ENCODE measurements at regions not wholly inside any gene's neighbourhood (a gene's known extent, or its start where the extent isn't known, plus 50 kb on each side); places are given as distances from the start of the nearest gene placed in this dataset.
A peak's percentile ranks its signal among the peaks of the same experiment; 100 is the strongest.

DNA sequence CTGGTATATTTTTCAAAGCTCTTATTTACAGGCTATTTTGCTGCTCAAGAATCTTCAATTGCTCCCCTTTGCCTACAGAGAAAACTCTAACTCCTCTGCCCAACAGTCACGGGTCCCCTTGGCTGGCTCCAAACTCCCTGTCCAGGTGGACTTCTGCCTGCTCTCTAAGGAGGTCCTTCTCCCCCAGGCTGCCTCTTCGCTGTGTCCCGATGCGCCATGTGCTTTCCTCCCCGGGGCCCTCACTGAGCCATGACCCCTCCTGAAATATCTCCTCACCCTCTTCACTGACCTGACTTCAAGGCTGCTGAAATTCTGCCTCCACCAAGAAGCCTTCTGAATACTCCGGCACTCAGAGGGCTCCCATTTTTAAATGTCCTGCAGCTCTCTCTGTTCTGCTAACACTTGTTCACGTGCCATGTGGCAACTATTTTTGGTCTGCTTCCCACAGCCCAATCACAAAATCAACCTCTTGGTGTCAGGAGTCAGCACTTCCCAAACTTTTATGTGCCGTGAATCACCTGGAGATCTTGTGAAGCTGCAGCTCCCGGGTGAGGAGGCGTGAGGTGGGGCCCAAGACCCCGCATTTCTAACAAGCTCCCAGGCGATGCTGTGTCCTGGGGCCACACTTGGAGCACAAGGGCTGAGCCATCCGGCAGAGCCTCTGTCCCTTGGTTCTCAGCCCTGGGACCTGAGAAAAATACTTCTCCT is 85.7 kb upstream of the COL13A1 start:
- DNase-seq (ENCODE audit: insufficient read length, low spot score), result no peak
- no peak for FAIRE-seq

DNA sequence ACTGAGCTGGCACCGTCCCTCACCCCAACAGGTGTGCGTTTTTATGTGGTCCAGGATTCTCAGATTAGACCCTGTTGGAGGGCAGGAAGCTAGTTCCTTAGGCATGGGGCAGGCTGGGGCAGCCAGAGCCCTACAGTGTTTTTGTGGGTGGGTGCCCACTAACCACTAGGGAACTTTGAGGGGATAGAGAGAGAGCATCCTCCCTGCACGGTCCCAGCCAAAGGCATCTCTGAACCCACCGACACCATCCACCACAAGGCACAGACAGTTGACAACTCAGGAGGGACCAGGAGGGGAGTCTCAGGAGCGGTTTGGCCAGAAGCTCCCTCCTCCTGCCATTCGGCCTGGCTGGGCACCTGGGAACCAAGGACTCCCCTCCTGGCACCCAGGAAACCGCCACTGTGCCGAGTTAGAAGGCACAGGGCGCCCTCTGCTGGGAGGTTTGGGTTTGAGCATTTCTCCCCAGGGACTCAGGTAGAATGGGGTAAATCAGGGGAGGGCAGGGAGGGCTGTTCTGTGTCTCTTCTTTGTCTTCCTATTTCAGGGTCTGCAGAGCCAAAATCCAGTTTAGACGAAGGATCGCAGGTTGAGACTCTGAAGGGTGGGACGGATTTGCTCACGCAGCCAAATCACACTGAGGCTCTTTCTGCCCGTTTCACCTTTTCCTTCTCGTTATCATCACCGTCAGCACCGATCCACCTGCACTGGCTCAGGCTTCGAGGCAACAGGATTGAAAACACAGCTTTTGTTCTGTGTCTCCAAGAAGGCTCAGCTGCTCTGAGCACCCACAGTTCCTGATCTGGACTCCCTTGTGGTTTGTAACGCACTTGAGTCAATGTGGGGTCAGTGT is 84.8 kb upstream of the COL13A1 start:
- DNase-seq (ENCODE audit: insufficient read length, low spot score) (peak; percentile 38), FAIRE-seq (peak; percentile 26)

DNA sequence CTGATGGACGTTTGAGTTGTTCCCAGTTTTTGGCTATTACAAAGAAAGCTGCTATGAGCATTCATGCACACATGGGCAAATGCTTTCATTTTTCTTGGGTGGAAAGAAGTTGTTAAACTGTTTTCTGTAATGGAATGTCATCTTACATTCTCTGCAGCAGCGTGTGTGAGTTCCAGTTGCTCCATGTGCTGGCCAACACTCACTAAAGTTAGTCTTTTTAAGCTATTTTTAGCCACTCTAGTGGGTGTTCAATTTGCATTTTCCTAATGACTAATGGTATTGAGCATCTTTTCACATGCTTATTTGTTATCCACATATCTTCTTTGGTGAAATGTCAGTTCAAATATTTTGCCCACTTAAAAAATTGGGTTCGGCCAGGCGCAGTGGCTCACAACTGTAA is 82.8 kb upstream of the COL13A1 start:
- FAIRE-seq (no peak), DNase-seq (ENCODE audit: insufficient read length, low spot score) (no peak)

DNA sequence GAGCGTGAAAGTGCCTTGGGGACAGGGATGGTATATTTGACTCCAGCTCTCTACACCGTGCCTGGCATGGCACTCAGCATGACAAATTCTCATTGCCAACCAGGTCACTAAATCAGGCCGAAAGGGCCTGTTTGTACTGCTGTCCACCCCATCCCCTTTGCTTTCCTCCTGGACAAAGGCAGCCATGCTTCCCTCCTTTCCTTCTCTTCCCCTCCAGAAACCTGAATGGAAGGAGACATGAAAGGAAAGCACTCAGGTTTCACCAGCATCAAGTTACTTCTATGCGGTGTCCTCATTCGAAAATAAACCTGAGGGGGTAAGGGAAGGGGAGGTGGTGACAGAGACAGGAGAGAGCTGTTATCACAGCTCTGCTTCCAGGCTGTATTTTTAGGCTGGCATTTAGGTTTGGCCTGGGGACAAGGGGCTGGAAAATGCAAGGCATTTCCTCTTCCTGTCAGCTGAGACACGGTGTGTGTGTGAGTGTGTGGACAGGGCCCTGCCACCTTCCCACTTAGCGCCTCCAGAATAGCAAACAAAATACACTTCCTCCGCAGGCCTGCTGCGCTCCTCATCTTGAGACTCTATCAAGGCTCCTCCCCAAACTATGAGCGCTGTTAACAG is 79.9 kb upstream of the COL13A1 start:
- no peak for DNase-seq (ENCODE audit: insufficient read length, low spot score)
- no peak for FAIRE-seq

DNA sequence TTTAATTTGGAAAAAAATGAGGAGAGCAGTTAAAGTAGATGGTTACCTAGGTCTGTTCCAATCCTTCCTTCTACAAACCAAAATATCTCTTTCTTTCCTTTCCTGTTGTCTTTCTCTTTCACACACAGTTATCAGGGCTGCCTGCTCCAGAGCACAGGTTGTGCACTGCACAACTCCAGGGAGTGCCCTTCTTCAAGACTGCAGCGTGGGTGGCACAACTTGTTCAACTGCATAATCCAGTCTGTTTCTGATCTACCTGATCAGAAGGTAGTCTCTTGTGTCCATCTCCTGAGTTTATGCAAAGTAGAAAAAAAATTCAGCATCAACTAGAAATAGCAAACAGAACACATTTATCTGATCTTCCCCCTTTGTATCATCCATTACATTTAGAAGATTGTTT is 78.1 kb upstream of the COL13A1 start:
- FAIRE-seq (no peak), DNase-seq (ENCODE audit: insufficient read length, low spot score) (no peak)

DNA sequence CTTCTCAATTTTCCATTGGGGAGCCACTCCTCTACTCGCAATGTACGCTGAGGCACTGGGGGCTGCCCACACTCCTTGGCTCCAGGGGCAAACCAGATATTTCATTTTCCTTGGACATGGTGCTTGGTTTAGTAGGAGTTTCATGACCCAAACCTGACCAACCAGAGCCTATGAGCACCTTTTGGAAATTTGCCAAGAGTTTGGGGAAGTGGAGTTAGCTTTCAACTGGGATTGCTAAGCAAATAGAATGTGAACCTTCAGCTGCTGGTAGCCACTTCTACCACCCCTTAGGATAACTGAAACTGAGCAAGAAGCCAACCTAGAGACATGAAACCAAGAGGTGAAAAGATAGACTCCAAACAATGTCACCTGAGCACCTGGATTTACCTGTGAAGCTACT is 74.9 kb upstream of the COL13A1 start:
- FAIRE-seq, result no peak
- DNase-seq (ENCODE audit: insufficient read length, low spot score), result no peak

DNA sequence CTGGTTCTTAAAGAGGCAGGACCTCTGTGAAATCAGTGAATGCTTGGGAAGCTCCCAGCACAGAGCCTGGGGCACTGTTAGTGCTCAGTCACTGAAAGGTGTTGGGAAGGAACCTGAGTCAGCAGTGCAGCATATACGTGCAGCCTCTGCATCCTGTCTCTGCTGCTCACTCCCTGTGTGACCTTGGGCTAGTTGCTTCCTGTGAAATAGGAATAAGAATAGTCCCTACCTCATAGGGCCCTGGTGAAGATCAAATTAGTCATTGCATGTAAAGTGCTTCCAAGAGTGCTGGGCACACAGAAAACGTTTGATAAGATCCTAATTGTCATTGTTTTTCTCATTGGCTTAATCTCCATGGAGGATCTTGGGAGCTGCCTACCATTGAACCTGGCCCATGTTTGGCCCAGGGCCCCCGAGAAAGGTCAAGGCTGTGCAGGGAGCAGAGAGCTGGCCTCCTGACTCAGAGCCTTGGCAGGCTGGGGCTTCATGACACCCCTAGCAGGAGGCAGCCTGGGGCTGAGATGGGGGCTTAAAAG is 73.3 kb upstream of the COL13A1 start:
- FAIRE-seq (no peak), DNase-seq (ENCODE audit: insufficient read length, low spot score) (no peak)

DNA sequence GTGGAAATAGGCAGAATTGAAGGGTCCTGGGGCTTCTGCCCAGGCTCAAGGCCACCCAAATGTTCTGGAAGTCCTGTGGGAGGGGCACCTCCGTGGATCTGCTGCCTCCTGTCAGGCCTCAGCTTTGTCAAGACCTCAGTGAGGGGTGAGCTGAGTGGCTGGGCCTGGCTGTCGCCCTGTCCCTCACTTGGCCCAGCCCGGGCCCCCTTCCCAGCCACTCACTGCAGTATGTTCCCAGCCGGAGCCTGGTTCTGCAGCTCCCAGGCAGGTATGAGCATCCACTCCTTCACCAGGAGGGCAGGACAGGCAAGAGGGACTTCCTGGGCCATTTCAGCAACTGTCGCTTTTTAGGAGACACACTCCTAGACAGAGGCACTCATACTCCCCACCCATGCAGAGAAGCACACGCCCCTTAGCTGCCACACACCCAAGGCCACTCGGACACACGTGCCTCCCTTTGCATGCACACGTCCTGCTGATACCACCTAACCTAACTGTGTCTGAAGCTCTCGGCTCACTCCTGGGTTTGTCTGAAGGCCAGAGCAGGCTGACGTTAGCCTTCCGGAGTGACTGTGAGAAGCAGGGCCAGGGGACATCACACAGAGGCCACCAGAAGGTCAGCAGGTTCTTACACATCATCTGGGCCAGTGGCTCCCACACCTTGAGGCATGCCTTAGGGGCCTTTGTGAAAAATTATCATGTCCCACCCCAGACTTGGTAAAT is 72.2 kb upstream of the COL13A1 start:
- FAIRE-seq (no peak), DNase-seq (ENCODE audit: insufficient read length, low spot score) (no peak)

DNA sequence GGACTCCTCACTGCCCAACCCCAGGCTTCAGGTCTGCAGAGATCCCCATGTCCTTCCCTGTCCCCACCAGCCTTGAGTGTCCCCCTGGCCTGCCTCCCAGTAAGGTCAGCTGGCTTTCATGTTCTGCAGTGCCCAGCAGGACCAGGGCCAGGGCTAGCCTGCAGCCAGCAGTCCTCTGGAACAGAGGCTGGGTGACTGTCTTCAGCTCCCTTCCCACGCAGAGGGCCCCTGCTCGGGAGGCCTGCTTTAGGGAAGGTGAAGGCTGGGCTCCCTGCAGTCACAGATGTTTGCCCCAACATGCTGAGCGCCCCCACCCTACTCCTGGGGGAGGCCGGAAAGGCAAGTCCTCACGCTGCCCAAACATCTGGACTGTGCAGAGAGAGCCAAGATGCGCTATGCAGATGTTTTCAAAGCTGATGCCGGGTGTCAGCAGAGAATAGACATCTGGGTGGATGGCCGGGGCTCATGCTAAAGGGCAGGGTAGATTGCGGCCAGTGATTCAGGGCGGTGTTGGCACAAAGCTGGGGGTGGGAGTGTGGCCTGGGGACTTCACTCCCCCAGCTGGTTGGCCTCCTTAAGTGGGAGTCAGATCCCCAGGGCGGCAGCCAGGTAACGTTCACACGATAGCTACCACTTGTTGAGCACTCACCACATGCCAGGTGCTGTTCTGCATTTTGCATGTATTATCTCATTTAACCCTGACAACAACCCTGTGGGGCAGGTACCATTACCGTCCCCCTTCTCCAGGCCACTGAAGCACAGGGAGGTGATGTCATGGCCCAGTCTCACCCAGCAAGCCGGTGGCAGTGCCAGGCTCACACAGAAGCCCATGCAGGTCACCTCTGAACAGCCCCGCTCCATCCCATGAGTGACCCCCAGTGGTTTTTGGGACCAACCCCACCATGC is 71.2 kb upstream of the COL13A1 start:
- no peak for DNase-seq (ENCODE audit: insufficient read length, low spot score)
- no peak for FAIRE-seq

DNA sequence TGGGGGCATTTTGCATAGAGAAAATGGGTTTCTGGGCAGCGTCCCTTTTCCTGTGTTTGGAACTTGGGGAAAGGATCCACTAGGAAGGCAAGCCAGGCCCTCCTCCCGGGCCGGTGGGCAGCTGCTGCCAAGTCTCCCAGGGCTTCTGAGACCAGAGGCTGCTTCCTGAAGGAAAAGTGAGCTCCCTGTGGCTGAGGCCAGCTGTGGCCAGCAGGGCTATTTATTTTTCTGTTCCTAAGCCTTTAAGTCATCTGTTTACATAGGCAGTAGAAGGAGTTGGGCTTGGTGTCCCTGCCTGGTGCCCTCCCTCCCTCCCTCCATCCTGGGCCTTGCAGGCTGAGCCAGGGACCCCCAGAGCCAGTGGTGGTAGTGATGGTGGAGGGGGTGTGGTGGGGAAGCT is 70.5 kb upstream of the COL13A1 start:
- DNase-seq (ENCODE audit: insufficient read length, low spot score) (no peak), FAIRE-seq (no peak)

DNA sequence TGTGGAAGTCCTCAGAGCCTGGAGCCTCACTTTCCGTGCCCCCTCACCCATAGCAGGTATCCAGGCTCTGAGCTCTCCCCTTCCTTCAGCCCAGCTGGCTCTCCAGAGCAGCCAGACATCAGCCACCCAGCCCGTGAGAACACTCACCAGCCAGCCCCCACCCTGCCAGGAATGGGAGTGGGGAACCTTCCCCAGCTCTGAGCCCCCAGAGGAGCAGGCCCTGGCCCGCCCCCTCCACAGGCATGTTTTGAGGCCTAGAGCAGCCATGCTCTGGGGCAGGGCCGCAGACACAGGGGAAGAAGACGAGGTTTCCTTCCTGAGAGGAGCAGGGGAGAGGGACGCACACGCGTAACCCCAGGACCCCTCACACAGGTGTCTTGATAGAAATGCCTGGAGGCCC is 70.0 kb upstream of the COL13A1 start:
- DNase-seq (ENCODE audit: insufficient read length, low spot score) (no peak), FAIRE-seq (no peak)

DNA sequence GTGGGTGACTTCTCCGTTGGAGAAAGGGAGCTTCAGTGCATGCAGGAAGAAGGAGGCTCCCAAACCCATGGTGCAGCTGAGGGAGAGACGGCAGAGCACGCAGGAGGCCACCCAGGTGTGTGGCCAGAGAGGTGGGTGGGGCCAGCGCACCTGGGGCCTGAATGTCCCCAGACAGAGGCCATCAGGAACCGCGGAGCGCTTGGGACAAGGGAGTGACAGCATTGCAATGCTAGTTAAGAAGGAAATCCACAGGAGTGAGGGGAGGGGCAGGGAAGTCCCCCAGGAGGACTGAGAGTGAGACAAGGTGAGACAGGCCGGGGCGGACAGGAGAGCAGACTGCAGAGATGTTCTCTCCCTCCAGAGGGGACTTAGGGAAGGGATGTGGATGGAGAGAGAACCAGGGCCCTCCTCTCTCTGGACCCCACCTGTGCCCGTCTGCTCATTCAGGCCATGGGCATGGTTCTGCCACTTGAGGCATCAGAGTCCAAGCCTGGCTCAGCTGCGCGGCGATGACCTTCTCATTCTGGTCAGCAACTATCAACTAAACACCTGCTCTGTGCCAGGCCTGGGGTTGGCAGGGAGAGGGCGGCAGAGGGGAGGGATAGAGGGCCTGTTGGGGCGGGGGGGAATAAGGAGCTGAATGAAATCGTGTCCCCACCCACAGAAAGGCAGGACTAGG is 69.4 kb upstream of the COL13A1 start:
- FAIRE-seq (no peak), DNase-seq (ENCODE audit: insufficient read length, low spot score) (no peak)

DNA sequence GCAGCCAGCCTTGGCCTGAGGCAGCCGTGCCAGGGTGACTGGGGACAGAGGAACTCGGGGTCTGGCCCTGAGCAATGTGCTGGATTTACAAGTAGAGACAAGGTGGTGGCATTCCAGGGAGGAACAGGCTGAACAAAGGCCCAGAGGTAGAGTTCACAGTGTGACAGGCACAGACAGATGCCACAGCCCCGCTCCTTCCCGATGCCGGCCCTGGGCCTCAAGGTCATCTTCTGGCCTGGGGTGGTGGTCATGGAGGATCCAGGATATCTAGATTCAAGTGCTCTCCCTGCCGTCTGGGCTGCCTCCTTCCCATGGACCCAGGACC is 68.9 kb upstream of the COL13A1 start:
- no peak for DNase-seq (ENCODE audit: insufficient read length, low spot score)
- FAIRE-seq, result no peak

DNA sequence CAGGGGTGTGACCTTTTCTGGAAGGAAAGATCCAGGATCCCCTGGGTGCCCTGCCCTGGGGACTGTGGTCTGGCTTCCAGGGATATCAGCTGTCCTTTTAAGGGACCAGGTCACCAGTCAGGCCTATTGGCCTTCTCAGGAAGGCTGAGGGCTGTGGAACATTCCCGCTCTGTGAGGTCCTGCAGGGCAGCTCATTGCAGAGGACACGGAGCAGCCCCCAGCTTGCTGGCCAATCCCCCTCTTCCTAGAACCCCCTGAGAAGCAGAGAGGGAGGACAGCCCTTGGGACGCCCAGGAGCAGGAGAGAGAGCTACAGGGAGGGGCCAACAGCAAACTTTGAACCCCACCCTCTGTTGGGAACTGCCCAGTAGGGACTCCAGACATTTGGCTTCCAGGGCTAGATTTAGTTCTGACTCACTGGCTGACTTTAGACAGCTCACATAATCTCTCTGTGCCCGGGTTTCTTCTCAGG is 67.9 kb upstream of the COL13A1 start:
- FAIRE-seq (no peak), DNase-seq (ENCODE audit: insufficient read length, low spot score) (no peak)

DNA sequence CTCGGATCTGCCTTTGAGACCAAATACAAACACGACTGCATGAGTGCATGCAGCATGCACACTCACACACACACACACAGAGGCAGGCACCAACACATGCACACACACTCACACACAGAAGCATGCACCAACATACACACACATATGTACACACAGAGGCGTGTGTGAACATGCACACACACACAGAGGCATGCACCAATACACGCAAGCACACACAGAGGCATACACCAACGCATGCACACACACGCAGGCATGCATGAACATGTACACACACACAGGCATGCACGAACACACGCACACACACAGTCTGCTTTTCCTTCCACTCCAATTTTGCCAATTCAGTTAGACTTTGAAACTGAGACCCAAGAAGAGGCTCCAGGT is 67.3 kb upstream of the COL13A1 start:
- no peak for DNase-seq (ENCODE audit: insufficient read length, low spot score)
- FAIRE-seq, result no peak

DNA sequence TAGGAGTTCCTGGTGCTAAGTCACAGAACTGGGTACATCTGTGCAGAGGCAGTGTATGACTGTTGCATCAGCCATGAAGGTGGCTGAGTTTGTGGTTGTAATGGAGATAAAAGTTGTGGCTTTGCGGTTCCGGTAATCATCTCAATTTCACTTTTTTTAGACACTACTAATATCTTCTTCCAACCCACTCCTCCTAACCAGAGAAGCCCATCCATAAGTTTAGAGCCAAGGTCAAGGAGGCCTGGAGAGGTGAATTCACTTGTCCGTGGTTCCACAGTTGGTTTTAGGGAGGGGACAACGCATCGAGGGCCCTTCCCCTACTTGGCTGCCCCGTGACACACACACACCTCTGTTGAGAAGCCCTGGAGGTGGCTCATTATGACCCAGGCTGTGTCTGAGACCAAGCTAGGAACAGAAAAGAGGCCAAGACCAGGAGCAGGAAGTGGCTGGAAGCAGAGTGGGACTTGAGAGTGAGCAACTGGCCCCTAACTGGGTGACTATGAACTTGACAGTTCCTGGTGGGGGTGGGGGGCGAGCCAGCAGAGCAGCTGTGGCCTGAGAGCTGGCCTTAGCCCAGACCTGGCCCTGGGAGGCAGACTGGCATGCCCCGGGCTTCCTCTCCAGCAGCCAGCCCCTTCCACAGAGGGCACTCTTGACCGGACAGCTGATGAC is 66.8 kb upstream of the COL13A1 start:
- no peak for DNase-seq (ENCODE audit: insufficient read length, low spot score)
- FAIRE-seq, result no peak

DNA sequence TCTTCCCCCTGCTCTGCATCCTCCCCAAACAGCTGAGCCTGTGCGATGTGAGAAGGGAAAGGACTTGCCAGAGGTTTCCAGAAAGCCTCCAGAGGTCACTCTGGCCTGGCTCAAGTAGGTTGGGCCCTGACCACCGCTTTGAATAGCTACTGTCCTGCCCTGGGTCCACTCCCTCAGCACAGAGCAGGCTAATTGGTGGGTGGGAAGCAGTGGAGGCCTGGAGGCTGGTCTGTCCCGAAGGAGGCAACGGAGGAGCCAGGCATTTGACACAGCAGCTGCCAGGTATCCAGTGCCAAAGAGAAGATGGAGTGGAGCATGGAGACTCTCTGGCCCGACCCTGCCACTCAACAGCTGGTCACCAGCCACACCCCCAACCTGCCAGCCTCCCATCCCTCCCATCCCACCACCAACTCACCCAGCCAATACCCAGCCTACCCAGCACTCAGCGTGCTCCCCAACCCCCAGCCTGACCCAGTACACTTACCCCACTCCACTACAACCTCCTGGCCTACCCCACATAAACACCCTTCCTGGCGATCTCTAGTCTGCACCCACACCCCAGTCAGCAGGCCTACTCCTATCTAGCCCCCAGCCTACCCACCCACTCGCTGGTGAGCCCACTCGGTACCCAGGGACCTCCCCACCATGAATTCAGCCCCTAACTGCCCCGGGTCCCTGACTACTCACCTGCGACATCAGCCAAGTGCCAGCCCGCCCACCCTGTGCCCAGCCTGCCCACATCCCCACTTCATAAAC is 64.6 kb upstream of the COL13A1 start:
- no peak for DNase-seq (ENCODE audit: insufficient read length, low spot score)
- no peak for FAIRE-seq

DNA sequence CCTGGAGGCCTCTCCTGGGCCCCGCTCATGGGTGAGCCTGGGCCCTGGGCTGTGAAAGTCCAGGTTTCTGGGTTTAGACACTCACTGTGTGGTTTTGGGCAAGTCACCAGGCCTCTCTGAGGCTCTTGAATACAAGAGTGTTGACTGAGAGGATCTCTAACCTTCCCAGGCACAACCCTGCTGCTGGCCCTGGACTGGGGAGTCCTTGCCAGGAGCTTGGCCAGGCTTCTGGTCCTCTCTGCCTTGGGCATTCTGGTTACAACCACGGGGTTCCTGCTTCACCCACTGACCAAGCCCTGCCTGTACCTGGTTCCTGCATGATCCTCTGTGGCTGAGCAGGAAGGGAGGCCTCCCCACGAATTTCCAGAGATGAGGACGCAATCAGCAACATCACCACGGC is 63.6 kb upstream of the COL13A1 start:
- DNase-seq (ENCODE audit: insufficient read length, low spot score) (no peak), FAIRE-seq (no peak)

All from GM19239 (cell line).